GM06990 (cell line): ENCODE measurements at regions not wholly inside any gene's neighbourhood (a gene's known extent, or its start where the extent isn't known, plus 50 kb on each side); places are given as distances from the start of the nearest gene placed in this dataset.
"Not testable (repeated sequence)": the region's sequence is repeated elsewhere in the genome, so short reads cannot be mapped to it uniquely, and the experiment has no call there.

ENCODE experiments used
- DNase-seq: peaks from one replicate; pipeline ENCODE4 v3.0.0-alpha.2; 2011; ENCODE audit not compliant: insufficient read length; ENCODE audit errors: extremely low read depth
- H3K27me3 ChIP-seq: replicated peaks from 2 replicates; pipeline ENCODE4 v1.6.0; 2011; ENCODE audit warnings: low read length; ENCODE audit not compliant: control insufficient read depth, insufficient read depth
- H3K36me3 ChIP-seq: 2 replicates; pipeline ENCODE4 v1.5.1; 2011; ENCODE audit warnings: low read length; ENCODE audit not compliant: control insufficient read depth, insufficient read depth
- H3K4me3 ChIP-seq: replicated peaks from 2 replicates; pipeline ENCODE4 v1.5.1; 2011; ENCODE audit warnings: low read depth, mild to moderate bottlenecking, control low read depth, low read length
- TF ChIP-seq, protein P1 (sequence below): IDR thresholded peaks from 2 replicates; pipeline ENCODE4 v1.5.1; 2011; ENCODE audit warnings: low read length, control low read depth, mild to moderate bottlenecking, inconsistent platforms; ENCODE audit not compliant: insufficient read depth, poor library complexity, severe bottlenecking

DNA sequence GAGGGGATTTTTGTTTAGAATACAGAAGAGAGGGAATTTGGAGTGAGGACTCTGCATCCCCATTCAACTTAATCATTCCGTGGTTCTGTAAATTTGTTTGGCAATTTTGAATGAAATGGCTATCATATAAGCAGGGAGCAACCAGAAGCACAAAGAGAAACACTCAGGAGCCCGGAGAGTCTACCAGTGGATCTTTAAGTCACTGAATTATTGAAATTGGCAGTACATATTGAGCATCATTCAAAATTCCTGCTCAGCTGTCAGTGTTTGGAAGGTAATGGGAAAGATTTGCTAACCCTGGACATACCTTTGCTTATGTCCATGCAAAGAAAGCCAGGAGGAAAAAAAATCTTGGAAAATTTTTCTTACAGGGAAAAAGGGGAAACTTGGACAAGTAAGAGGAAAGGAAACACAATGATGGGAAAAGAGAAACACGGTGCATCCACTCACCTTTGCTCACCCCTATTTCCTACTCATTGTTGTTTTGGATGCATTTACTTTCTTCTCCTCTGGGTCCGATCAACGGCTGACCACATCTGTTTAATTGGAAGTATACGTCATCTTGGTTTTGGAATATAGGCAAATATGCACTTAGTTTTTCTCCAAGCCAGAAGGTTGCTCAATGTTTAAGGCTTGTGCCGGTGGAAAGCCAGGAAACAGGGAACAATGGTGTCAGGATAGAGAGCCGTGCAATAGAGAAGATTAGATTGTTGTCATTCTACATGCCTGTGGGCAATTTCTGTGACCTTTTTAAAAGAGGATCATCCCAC is 243.0 kb upstream of the LYPLAL1 start:
- TF ChIP-seq, protein P1, sequence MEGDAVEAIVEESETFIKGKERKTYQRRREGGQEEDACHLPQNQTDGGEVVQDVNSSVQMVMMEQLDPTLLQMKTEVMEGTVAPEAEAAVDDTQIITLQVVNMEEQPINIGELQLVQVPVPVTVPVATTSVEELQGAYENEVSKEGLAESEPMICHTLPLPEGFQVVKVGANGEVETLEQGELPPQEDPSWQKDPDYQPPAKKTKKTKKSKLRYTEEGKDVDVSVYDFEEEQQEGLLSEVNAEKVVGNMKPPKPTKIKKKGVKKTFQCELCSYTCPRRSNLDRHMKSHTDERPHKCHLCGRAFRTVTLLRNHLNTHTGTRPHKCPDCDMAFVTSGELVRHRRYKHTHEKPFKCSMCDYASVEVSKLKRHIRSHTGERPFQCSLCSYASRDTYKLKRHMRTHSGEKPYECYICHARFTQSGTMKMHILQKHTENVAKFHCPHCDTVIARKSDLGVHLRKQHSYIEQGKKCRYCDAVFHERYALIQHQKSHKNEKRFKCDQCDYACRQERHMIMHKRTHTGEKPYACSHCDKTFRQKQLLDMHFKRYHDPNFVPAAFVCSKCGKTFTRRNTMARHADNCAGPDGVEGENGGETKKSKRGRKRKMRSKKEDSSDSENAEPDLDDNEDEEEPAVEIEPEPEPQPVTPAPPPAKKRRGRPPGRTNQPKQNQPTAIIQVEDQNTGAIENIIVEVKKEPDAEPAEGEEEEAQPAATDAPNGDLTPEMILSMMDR, result no peak
- no peak for DNase-seq

DNA sequence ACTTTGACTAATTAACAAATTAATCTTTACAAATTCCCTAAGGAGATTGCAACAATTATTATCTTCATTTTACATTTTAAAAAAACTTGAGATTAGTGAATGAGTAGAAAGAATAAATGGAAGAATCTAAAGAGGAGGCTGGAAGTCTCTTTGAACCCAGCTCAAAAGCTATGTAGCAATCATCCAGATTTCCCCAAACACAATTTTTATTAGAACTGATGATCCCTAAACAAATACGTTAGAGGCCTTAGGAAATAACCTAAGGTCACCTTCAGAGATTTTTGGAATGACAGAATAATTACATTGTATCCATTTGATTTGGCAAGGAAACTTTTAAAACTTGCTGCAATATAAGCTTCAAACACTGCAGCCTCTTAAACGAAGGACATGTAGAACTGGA is 242.4 kb upstream of the LYPLAL1 start:
- TF ChIP-seq, protein P1, result no peak
- DNase-seq, result no peak
- H3K4me3 ChIP-seq, result no peak overlapping the region
- H3K36me3 ChIP-seq, result no peaks in the 10 kb centered on the region
- no peaks in the 10 kb centered on the region for H3K27me3 ChIP-seq

More for the DNA sequence above, 243.0 kb upstream of the LYPLAL1 start:
- H3K4me3 ChIP-seq, result no peak overlapping the region
- H3K27me3 ChIP-seq, result no peaks in the 10 kb centered on the region
- H3K36me3 ChIP-seq, result no peaks in the 10 kb centered on the region

DNA sequence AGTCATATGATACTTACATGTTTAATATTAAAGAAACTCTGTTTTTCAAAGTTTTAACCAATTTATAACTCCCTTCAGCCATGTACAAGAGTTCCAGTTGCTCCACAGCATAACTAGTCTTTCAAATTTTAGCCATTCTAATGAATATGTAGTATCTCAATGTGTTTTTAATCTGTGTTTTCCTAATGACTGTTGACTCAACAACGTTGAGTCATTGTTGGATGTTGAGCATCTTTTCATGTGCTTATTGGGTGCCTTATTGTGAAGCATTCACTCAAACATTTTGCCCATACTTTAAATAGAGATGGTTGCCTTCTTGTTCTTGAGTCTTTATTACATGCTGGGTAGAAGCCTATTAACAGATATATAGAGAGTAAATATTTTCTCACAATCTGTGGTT is 240.2 kb upstream of the LYPLAL1 start:
- DNase-seq, result no peak
- Histone ChIP-seq H3K4me3 (no peak overlapping the region), H3K36me3 (no peaks in the 10 kb centered on the region), H3K27me3 (no peaks in the 10 kb centered on the region)
- TF ChIP-seq, protein P1, result no peak

DNA sequence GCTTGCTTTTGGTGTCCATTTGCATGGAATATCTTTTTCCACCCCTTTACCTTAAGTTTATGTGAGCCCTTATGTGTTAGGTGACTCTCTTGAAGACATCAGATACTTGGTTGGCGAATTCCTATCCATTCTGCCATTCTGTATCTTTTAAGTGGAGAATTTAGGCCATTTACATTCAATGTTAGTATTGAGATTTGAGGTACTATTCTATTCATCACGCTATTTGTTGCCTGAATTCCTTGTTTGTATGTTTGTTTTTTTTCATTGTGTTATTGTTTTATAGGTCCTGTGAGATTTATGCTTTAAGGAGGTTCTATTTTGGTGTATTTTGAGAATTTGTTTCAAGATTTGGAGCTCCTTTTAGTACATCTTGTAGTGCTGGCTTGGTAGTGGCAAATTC is 238.3 kb upstream of the LYPLAL1 start:
- H3K36me3 ChIP-seq, DNase-seq, H3K27me3 ChIP-seq: not testable (repeated sequence)

DNA sequence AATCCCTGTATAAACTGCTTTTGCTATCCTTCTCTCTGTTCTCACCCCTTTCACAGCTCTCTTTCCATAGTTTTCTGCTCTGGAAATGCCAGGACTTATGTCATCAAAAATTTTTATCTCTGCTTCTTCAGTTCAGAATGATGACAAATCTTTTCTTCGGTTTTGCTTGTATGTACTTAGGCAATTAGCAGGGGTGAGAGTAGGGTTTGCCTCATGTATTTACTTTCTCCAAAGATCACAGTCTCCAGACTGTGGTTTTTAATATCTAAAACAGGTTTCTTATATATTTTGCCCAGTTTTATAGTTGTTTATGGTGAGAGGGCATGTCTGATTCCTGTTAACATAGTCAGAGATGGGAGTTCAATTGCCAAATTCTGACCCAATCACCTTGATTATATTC is 235.4 kb upstream of the LYPLAL1 start:
- H3K4me3 ChIP-seq, result no peak overlapping the region
- H3K27me3 ChIP-seq, result no peaks in the 10 kb centered on the region
- TF ChIP-seq, protein P1, result no peak
- no peak for DNase-seq
- no peaks in the 10 kb centered on the region for H3K36me3 ChIP-seq

More for the DNA sequence above, 238.3 kb upstream of the LYPLAL1 start:
- H3K4me3 ChIP-seq, result not testable (repeated sequence)

DNA sequence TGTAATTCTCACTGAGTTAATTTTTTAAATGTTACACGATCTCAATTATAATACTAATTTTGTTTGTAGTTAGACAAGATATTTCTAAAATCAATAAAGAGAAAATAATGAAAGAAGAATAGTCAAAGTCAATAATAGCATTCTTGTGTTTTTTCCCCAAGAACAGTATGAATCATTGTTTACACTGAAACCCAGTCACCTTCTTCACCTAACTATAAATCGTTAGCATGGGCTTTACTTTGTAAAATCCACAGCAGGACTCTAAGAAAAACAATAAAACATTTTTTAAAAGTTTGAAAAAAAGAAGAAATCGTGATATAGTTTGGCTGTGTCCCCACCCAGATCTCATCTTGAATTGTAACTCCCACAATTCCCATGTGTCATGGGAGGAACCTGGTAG is 234.6 kb upstream of the LYPLAL1 start:
- no peak for DNase-seq
- H3K27me3 ChIP-seq, result no peaks in the 10 kb centered on the region

More for the DNA sequence above, 234.6 kb upstream of the LYPLAL1 start:
- H3K36me3 ChIP-seq, result no peaks in the 10 kb centered on the region
- H3K4me3 ChIP-seq, result no peak overlapping the region
- TF ChIP-seq, protein P1, result no peak
